ENCODE measurements at regions not wholly inside any gene's neighbourhood (a gene's known extent, or its start where the extent isn't known, plus 50 kb on each side); places are given as distances from the start of the nearest gene placed in this dataset.

DNA sequence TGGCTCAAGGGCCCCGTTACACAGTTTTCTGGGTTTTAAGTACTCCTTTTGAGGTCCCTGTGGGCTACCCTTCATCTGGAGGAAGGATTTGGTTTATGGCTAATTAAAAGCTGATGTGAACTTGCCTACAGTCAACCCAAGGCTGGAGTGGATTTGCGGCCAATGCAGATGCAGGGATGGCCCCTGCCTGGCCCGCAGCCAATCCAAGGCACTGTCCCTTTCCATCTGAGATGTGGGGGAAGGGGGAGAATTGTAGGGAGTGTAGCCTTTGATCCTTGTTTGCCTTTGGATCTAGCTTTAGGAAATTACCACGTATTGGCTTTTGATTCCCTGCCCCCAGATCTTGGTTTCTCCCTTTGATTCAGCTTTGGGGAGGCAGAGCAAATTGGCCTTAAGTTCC is 128.0 kb upstream of the GGTLC1 start:
- Mint-ChIP-seq H3K4me3 (no peak overlapping the region), H3K36me3 (ENCODE audit: low read depth) (no peaks in the 10 kb centered on the region), H3K4me1 (ENCODE audit: low read depth) (peaks cover 11% of the 10 kb centered on the region), H3K9me3 (no peaks in the 10 kb centered on the region), H3K27ac (no peak overlapping the region), H3K27me3 (no peaks in the 10 kb centered on the region)
- intact Hi-C loops (cut with micrococcal nuclease): no loop called here

DNA sequence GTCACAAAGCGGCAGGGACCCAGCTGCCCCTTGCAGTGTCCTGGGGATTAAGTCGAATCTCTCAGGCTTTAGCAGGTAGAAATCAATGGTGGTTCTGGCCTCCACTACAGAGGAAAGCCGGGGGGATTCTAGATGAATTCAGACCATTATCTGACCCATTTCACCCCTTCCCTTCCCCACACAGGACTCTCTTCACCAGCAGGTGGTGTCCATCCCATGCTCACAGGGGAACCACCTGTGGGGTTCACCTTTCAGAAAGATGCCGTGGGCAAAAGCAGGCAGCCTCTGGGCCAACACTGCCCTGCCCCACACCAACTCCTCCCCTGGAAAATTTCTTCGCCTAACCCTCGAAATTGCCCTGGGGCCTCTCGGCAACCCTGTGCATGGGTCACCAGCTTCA is 123.8 kb upstream of the GGTLC1 start:
- Mint-ChIP-seq H3K9me3 (no peaks in the 10 kb centered on the region), H3K4me1 (ENCODE audit: low read depth) (peaks cover 5% of the 10 kb centered on the region), H3K4me3 (no peak overlapping the region), H3K36me3 (ENCODE audit: low read depth) (no peaks in the 10 kb centered on the region), H3K27ac (no peak overlapping the region), H3K27me3 (no peaks in the 10 kb centered on the region)
- intact Hi-C loops (cut with micrococcal nuclease): no loop called here

DNA sequence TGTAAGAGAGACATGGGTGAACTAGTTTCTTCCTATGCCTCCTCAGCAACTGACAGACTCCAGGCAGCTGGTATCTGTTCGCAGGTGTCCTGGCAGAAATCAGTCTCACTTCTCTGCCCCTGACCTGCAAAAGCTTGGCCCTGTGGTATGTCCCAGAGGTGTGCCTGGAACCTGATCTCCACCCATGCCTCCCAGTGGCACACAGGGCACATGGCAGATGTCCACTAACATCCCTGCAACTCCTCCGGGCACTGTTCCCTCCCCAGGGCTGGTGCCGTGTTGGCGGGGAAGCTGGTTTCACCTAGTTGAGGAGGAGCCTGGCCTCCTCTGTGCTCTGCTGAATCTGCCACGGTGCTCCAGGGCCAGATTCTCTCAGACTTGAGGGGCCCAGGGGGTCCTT is 123.3 kb upstream of the GGTLC1 start:
- H3K4me1 Mint-ChIP-seq (ENCODE audit: low read depth): peaks cover 5% of the 10 kb centered on the region
- no peaks in the 10 kb centered on the region for H3K36me3 Mint-ChIP-seq (ENCODE audit: low read depth)
- H3K4me3 Mint-ChIP-seq: no peak overlapping the region
- no peak overlapping the region for H3K27ac Mint-ChIP-seq
- no peaks in the 10 kb centered on the region for H3K27me3 Mint-ChIP-seq
- H3K9me3 Mint-ChIP-seq: no peaks in the 10 kb centered on the region
- intact Hi-C loops (cut with micrococcal nuclease): no loop called here

DNA sequence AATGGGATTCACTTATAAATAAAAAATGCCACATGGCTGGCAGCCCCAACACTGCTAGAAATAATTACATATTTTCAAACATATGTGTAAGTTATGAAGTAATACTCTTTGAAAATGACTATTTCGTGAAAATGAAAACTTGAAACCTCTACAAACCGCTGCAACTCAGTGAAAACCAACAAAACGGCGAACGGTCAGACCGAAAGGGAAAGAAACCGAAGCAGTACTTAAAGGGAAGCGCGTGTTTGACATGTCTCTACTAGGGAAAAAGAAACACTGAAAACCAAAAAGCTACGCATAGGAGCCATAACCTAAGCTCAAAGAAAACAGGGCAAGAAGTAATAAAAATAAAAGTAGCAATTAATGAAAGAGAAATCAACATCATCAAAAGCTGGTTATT is 121.0 kb upstream of the GGTLC1 start:
- Mint-ChIP-seq H3K4me3 (no peak overlapping the region), H3K36me3 (ENCODE audit: low read depth) (no peaks in the 10 kb centered on the region), H3K27me3 (peaks cover 1% of the 10 kb centered on the region), H3K4me1 (ENCODE audit: low read depth) (peaks cover 5% of the 10 kb centered on the region), H3K27ac (no peak overlapping the region), H3K9me3 (no peaks in the 10 kb centered on the region)
- intact Hi-C loops (cut with micrococcal nuclease): no loop called here

DNA sequence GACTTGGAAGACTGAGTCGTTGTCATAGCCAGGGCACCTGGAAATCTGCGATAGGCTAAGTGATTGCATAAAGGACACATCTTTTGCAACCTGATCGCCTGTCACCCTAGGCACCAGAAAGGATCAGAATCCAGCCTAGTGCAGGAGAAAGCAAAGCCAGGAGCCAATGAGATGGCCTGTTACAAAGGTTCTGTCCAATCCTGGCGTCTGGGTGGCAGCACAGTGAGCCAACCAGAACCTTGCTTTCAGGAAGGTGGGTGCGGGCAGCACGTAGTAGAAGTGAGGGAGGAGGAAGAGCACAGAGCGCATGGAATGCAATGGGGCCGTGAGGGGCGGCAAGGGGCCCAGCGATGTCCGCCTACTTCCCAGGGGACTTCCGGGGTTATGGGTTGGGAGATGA is 120.4 kb upstream of the GGTLC1 start:
- intact Hi-C loops (cut with micrococcal nuclease): no loop called here
- H3K27me3 Mint-ChIP-seq: peaks cover 1% of the 10 kb centered on the region
- no peaks in the 10 kb centered on the region for H3K9me3 Mint-ChIP-seq
- peaks cover 5% of the 10 kb centered on the region for H3K4me1 Mint-ChIP-seq (ENCODE audit: low read depth)
- no peak overlapping the region for H3K27ac Mint-ChIP-seq
- H3K4me3 Mint-ChIP-seq: no peak overlapping the region
- no peaks in the 10 kb centered on the region for H3K36me3 Mint-ChIP-seq (ENCODE audit: low read depth)

DNA sequence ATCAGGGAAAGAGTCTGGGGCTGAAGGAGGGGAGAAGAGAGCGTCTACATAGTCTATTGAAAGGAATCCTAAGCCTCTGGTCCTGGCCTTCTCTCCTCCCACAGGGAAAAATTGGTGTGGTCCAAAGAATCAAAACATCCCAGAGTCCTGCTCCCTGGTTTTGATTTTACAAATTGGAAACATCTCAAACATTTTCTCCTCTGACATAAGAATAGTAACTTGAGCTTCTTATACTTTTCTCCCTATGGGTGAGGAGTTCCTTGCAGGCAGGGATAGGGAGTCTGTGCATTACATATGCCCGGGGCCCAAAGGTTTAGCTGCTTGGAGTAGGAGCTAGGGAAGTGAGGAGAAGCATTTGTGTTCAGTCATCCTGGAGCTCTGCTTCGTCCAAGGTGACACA is 120.0 kb upstream of the GGTLC1 start:
- no peak overlapping the region for H3K4me3 Mint-ChIP-seq
- H3K9me3 Mint-ChIP-seq: no peaks in the 10 kb centered on the region

DNA sequence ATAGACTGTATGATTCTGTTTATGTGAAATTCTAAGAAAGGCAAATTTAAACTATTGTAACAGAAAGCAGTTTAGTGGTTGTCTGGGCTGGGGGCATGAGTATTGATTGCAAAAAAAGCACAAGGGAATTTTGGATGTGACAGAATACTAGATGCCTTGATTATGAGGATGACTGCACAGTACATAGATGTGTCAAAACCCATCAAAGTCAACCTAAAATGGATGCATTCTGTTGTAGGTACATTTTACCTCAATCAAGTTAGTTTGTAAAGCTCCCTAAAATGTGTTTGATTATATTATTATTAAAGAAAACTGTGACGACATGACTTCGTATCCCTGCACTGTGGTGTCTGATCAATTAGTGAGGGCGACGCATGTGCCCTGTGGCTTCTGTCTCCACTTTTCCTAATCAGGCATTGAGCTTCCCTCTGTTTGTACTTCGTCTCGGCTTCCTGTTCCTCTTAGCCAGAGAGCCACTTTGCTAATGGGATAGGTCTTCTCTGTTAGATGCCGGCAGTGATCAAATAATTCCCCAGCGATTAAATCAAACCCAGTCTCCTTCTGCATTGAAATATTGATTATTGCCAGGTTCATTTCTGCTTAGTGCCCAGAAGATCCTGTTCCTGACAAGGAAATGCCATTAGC is 118.3 kb upstream of the GGTLC1 start:
- H3K9me3 Mint-ChIP-seq: no peaks in the 10 kb centered on the region
- H3K4me1 Mint-ChIP-seq (ENCODE audit: low read depth): no peaks in the 10 kb centered on the region
- no peak overlapping the region for H3K27ac Mint-ChIP-seq
- intact Hi-C loops (cut with micrococcal nuclease): no loop called here
- no peaks in the 10 kb centered on the region for H3K36me3 Mint-ChIP-seq (ENCODE audit: low read depth)
- H3K4me3 Mint-ChIP-seq: no peak overlapping the region
- H3K27me3 Mint-ChIP-seq: peaks cover 1% of the 10 kb centered on the region

More for the DNA sequence above, 120.0 kb upstream of the GGTLC1 start:
- Mint-ChIP-seq H3K27ac (no peak overlapping the region), H3K27me3 (peaks cover 1% of the 10 kb centered on the region), H3K36me3 (ENCODE audit: low read depth) (no peaks in the 10 kb centered on the region), H3K4me1 (ENCODE audit: low read depth) (peaks cover 5% of the 10 kb centered on the region)
- intact Hi-C loops (cut with micrococcal nuclease): no loop called here

DNA sequence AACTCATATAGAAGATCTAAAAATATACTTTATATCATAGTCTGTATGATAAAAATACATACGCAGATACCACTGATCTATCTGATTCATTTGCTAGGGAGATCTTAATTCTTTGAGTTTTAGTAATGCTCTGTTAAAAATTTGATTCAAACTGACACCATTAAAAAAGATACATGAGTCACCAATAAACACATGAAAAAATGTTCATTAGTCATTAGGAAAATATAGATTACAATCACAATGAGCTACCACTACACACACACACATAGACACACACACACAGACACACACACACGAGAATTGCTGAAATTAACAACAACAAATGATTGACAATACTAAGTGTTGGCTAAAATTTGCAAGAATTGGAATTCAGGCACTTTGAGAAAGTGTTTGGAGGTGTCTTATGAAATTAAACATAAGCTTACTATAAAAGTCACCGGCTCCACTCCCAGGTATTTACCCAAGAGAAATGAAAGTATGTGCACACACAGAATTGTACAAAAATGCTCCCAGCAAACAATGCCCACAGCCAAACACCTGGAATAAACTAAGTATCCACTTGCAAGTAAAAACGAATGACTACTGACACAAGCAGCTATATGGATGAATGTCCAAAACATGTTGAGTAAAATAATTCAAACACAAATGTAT is 117.7 kb upstream of the GGTLC1 start:
- H3K27ac Mint-ChIP-seq: no peak overlapping the region
- intact Hi-C loops (cut with micrococcal nuclease): no loop called here
- no peak overlapping the region for H3K4me3 Mint-ChIP-seq
- peaks cover 1% of the 10 kb centered on the region for H3K27me3 Mint-ChIP-seq
- no peaks in the 10 kb centered on the region for H3K9me3 Mint-ChIP-seq
- H3K4me1 Mint-ChIP-seq (ENCODE audit: low read depth): no peaks in the 10 kb centered on the region
- H3K36me3 Mint-ChIP-seq (ENCODE audit: low read depth): no peaks in the 10 kb centered on the region

DNA sequence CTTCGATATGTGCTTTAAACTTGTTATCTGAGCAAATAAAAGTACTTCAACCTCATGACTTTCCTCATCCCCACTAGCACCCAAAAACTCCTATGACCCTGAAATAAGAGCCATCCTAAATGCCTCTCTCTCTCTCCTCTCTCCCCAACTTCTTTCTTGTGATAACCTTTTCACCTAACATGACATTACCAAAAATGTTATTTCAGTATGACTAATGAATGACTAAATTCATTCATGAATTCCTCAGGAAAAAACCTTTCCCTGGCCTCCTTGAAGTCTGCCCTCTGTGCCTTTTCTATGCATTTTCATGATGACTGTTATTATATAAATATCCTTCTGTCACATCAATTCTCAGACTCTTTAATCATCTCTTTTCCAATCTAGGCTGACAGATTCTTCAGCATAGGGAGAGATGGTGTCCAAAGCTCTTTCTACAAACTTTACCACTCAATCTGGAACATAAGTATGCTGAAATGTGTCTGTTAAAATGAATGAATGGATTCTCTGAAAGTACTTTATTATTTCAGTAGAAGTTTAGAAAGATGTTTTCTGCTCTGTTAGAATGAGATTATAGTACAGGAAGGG is 114.3 kb upstream of the GGTLC1 start:
- no peak overlapping the region for H3K4me3 Mint-ChIP-seq
- no peak overlapping the region for H3K27ac Mint-ChIP-seq
- H3K4me1 Mint-ChIP-seq (ENCODE audit: low read depth): no peaks in the 10 kb centered on the region
- peaks cover 1% of the 10 kb centered on the region for H3K27me3 Mint-ChIP-seq
- intact Hi-C loops (cut with micrococcal nuclease): loop anchor here (1.0 kb wide), 1 partner anchor 815 kb away; no protein-coding TSS in a partner anchor
- H3K9me3 Mint-ChIP-seq: no peaks in the 10 kb centered on the region
- no peaks in the 10 kb centered on the region for H3K36me3 Mint-ChIP-seq (ENCODE audit: low read depth)

DNA sequence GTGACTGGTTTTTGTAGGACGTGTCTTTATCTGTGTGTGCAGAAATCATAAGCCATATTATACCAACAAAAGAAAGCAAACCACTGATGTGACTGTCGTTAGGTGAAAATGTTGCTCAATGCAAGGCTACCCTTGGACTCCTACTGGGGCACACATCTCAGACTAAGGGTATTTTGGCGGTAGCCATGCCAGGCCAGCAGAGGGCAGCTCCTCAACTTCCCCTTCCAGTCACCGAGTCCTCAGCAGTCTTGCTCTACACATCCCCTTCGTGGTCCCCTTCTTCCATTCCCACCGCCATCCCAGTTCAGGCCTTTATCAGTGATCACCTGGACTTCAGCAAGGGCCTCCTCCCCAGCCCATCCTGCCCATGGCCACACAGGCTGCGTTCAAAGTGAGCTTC is 113.7 kb upstream of the GGTLC1 start:
- H3K27me3 Mint-ChIP-seq: peaks cover 1% of the 10 kb centered on the region
- no peak overlapping the region for H3K4me3 Mint-ChIP-seq
- intact Hi-C loops (cut with micrococcal nuclease): loop anchor here (1.0 kb wide), 1 partner anchor 816 kb away; no protein-coding TSS in a partner anchor
- no peaks in the 10 kb centered on the region for H3K36me3 Mint-ChIP-seq (ENCODE audit: low read depth)
- no peaks in the 10 kb centered on the region for H3K9me3 Mint-ChIP-seq
- H3K27ac Mint-ChIP-seq: no peak overlapping the region
- no peaks in the 10 kb centered on the region for H3K4me1 Mint-ChIP-seq (ENCODE audit: low read depth)

DNA sequence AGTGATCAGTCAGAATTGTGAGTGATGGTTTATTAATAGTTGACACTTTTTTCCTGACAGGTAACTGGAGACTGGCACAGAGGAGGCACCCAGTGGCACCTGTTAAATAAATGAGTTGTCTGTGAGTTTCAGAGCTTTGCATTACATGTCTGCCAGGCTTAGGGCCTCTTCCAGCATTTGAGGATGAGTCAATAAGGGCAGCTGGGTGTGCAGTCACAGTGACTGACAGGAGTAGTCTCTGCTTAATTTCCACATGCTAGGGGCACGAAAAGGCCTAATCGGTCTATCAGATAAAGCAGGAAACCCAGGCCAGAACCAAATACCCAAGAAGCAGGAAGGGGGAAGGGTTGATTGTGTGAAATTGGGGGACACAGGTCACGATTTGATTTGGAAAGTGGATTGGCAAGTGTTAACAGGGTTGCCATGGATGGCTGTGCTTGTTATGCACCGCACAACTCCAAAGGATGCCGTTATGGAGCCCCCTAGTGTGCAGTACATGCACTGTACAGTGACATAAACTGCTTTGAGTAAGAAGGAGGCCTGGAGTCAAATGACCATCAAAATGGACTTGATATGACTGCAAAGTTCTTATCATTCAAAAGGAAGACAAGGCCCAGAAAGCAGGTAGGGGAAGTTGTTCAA is 111.9 kb upstream of the GGTLC1 start:
- no peak overlapping the region for H3K27ac Mint-ChIP-seq
- intact Hi-C loops (cut with micrococcal nuclease): no loop called here
- no peaks in the 10 kb centered on the region for H3K4me1 Mint-ChIP-seq (ENCODE audit: low read depth)
- H3K36me3 Mint-ChIP-seq (ENCODE audit: low read depth): no peaks in the 10 kb centered on the region
- no peak overlapping the region for H3K4me3 Mint-ChIP-seq
- peaks cover 1% of the 10 kb centered on the region for H3K27me3 Mint-ChIP-seq
- H3K9me3 Mint-ChIP-seq: no peaks in the 10 kb centered on the region

DNA sequence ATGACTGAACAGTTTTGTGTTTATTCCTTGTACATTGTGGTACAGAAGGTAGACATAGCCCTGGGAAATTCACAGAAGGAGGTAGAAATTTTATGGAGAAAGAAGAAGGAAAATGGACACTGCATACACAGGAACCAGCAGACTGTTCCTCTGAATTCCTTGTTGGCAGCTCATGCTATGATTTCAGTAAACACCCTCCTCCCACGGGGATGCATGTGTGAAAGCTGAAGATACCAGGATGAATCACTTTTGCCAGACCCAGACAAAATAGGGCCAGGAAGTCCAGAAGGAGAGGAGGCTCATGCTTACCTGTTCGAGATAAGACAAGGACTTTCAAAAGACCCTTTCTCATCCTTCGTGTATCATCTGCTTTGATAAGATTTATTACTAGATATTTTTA is 110.3 kb upstream of the GGTLC1 start:
- Mint-ChIP-seq H3K27ac (no peak overlapping the region), H3K4me3 (no peak overlapping the region), H3K9me3 (no peaks in the 10 kb centered on the region), H3K36me3 (ENCODE audit: low read depth) (no peaks in the 10 kb centered on the region), H3K4me1 (ENCODE audit: low read depth) (no peaks in the 10 kb centered on the region), H3K27me3 (no peaks in the 10 kb centered on the region)
- intact Hi-C loops (cut with micrococcal nuclease): no loop called here

DNA sequence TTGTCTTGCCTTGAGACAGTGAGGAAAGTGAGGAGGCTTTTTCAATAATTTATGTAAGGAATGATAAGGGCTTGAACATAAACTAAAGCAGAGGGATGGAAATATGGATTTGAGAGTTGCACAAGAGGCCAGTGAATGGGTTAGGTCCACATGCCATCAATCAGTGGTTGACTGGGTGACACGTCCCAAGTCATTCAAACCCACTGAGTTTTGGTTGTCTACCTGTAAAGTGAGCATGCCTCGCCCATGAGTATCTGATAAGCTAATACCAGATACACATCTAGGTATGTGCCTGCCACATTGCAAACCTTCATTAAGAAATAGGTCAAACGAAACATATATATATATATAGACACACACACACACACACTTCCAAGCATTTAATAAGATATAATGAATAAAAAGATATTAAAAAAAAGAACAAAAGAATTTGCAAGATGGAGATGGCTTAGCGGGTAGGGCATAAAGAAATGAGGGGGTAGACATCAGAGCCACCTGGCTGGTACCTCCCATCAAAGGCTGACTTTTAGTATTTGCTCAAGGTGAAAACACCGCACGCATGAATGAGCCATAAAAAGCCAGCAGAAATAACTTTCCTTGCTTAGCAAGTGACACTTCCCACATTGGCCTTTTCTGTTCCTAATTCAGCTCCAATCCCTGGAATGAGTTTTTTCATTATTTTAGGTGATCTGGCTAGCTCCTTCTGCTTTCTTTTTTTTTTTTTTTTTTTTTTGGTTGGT is 109.1 kb upstream of the GGTLC1 start:
- intact Hi-C loops (cut with micrococcal nuclease): no loop called here
- no peak overlapping the region for H3K27ac Mint-ChIP-seq
- no peaks in the 10 kb centered on the region for H3K4me1 Mint-ChIP-seq (ENCODE audit: low read depth)
- no peaks in the 10 kb centered on the region for H3K27me3 Mint-ChIP-seq
- H3K4me3 Mint-ChIP-seq: no peak overlapping the region
- no peaks in the 10 kb centered on the region for H3K9me3 Mint-ChIP-seq
- H3K36me3 Mint-ChIP-seq (ENCODE audit: low read depth): no peaks in the 10 kb centered on the region
